ENCODE measurements at regions not wholly inside any gene's neighbourhood (a gene's known extent, or its start where the extent isn't known, plus 50 kb on each side); places are given as distances from the start of the nearest gene placed in this dataset.
"Not testable (repeated sequence)": the region's sequence is repeated elsewhere in the genome, so short reads cannot be mapped to it uniquely, and the experiment has no call there.

DNA sequence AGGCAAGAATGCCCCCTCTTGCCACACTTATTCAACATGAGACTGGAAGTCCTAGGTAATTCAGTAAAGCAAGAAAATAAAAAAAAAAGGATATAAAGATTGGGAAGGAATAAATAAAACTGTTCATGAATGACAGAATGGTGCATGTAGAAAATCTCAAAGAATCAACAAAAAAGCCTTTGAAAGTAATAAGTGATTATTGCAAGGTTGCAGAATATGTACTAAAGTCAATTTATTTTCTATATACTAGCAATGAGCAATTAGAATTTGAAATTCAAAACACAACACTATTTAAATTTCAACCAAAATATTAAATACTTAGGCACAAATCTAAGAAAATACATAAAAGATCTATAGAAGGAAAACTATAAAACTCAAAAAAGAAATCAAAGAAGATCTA lies 58.6 kb downstream of the MAGEA10 start:
- Mint-ChIP-seq H3K9me3 (peaks cover 0 to 2% (median under 1%) of the 10 kb centered on the region in 3 donors), H3K4me1 (no peaks in the 10 kb centered on the region), H3K36me3 (no peaks in the 10 kb centered on the region), H3K27me3 (no peaks in the 10 kb centered on the region), H3K27ac (no peak overlapping the region), H3K4me3 (no peak overlapping the region)

DNA sequence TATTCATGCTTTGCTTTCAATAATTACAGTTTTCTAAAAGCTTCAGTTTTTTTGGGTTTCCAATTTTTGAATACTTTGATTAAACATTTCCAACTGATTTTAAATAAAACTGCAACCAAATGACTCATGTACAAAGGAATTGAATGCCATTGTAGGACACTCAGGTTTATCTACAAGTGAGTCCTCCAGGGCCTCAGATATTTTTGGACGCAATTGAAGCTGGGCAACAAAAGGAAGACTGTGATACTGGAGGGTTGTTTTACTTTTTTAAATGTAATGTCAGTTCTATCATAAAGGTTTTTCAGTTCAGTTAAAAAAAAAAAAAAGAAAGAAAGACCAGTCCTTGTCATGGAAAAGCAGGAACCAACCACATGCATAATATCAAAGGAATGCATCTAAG lies 64.2 kb downstream of the MAGEA10 start:
- H3K9me3 Mint-ChIP-seq, result peaks cover 0 to 8% (median 0%) of the 10 kb centered on the region in 3 donors
- no peaks in the 10 kb centered on the region for H3K4me1 Mint-ChIP-seq
- H3K36me3 Mint-ChIP-seq, result no peaks in the 10 kb centered on the region
- H3K27me3 Mint-ChIP-seq, result no peaks in the 10 kb centered on the region
- no peak overlapping the region for H3K4me3 Mint-ChIP-seq
- no peak overlapping the region for H3K27ac Mint-ChIP-seq

DNA sequence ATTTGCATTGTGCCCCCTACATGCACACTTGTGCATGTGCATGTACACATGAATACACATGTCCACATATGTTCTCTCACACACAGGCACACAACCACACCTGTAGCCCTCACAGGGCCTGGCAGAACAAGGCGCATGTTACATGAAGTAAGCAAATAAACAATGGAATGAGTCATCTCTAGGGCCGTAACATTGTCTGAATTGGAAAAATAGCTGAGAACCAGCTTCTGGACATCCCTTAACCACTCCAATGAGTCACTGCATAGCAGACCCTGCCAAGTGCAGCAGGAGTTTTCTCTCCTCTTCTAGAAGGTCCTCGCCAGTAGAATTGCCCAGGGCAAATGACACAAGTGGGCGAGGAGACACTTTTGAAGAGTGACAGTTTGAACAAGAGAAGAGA lies 66.1 kb downstream of the MAGEA10 start:
- Mint-ChIP-seq H3K4me3 (no peak overlapping the region), H3K9me3 (peaks cover 0 to 8% (median 0%) of the 10 kb centered on the region in 3 donors), H3K27ac (no peak overlapping the region), H3K4me1 (no peaks in the 10 kb centered on the region), H3K36me3 (no peaks in the 10 kb centered on the region), H3K27me3 (no peaks in the 10 kb centered on the region)

DNA sequence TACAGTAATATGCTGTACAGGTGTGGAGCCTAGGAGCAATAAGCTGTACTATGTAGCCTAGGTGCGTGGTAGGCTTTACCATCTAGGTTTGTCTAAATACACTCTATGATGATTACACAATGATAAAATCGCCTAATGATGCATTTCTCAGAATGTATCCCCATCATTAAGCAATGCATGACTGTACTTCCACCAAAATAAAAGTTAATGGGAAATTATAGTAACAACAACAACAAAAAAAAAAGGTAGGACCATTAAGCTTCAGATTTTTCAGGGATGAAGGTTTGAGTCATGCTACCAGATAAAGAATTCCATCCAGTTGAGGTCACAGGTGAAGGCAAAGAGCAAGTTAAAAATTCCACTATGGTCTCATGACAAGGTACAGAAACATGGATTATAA lies 68.2 kb downstream of the MAGEA10 start:
- H3K36me3 Mint-ChIP-seq, result no peaks in the 10 kb centered on the region
- no peak overlapping the region for H3K4me3 Mint-ChIP-seq
- peaks cover 0 to 8% (median 0%) of the 10 kb centered on the region in 3 donors for H3K9me3 Mint-ChIP-seq
- H3K4me1 Mint-ChIP-seq, result no peaks in the 10 kb centered on the region
- no peak overlapping the region for H3K27ac Mint-ChIP-seq
- H3K27me3 Mint-ChIP-seq, result no peaks in the 10 kb centered on the region

DNA sequence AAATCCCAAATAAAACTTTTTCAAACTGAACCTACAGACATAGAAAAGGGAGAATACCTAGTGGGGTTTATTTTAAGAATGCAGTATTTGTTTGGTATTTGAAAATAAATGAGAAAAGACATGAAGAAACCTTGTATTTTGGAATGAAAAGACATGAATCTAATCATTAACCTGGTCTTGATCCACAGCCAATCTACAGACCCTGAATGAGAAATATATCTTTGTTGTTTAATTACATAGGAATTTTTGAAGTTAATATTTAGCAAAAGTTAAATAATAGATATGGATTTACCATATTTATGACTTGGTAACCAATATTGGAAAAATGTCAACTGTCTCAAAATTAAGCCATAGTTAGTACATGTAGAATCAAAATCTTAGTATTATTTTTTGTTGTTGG lies 76.8 kb downstream of the MAGEA10 start:
- Mint-ChIP-seq H3K4me3 (no peak overlapping the region), H3K27ac (no peak overlapping the region), H3K27me3 (no peaks in the 10 kb centered on the region), H3K4me1 (no peaks in the 10 kb centered on the region), H3K36me3 (no peaks in the 10 kb centered on the region), H3K9me3 (peaks cover 2 to 4% (median 4%) of the 10 kb centered on the region in 3 donors)

DNA sequence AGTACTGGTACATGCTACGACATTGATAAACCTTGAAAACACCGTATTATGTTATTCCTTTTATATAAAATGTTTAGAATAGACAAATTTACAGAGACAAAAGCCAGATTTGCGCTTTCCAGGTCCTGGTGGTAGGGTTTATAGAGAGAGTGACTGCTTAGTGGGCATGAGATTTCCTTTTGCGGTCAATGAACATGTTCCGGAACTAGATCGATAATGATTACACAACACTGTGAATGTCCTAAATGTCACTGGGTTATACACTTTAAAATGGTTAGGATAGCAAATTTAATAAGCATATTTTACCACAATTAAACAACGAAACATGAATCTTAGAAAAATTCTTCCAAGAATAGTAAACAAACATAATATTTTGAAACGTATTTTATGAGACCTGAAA lies 77.3 kb downstream of the MAGEA10 start:
- Mint-ChIP-seq H3K27ac (no peak overlapping the region), H3K36me3 (no peaks in the 10 kb centered on the region), H3K4me1 (no peaks in the 10 kb centered on the region), H3K27me3 (no peaks in the 10 kb centered on the region), H3K9me3 (peaks cover 2 to 4% (median 4%) of the 10 kb centered on the region in 3 donors), H3K4me3 (no peak overlapping the region)

DNA sequence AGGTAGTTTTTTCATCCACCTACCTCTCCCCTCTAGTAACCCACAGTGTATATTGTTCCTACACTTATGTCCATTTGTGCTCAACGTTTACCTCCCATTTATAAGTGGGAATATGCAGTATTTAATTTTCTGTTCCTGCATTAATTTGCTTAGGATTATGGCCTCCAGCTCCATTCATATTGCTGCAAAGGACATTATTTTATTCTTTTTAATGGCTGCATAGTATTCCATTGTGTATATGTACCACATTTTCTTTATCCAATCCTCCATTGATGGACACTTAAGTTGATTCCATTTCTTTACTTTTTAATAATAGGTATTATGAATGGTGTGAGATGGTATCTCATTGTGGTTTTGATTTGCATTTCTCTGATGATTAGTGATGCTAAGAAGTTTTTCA lies 76.1 kb upstream of the GABRE start:
- H3K4me3 Mint-ChIP-seq, H3K4me1 Mint-ChIP-seq, H3K36me3 Mint-ChIP-seq, H3K27me3 Mint-ChIP-seq, H3K27ac Mint-ChIP-seq, H3K9me3 Mint-ChIP-seq: not testable (repeated sequence)

DNA sequence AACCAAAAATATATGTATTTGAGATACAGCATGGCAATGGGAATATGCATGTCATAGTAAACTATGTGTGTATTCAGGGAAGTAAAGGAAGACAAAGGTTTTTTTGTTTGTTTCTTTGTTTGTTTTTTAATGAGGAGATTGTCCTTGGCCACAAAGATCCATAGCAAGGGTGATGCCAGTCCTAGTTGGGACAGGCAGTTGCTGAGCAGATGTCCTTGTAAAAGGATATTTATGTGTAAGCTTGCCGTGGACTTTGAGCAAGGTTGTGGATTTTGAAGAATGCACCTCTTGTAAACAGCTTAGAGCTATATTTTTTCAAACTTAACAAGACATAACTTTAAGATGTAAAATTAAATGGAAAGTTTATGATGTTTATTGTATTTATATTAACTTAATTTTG lies 69.9 kb upstream of the GABRE start:
- H3K36me3 Mint-ChIP-seq, result no peaks in the 10 kb centered on the region
- H3K27ac Mint-ChIP-seq, result no peak overlapping the region

DNA sequence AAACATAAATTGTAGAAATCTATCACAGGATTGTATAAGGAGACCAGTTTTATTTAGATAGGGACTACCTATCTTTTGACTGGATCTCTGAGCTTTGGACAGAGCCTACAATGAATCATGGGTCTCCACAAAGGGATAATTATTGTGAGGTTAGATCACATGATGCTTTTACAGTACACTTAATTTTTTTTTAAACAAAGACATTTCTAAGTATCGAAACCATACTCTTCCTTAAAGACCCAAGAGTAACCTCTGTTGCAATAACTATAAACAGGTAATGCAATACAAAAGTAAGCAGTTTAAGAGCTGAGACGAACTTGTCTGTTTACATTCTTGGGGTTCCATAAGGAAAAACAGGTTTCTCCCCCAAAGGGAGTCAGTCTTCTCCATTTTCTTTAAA lies 64.3 kb upstream of the GABRE start:
- H3K9me3 Mint-ChIP-seq, result peaks cover 0 to 11% (median 3%) of the 10 kb centered on the region in 3 donors
- H3K4me1 Mint-ChIP-seq, result no peaks in the 10 kb centered on the region
- no peak overlapping the region for H3K27ac Mint-ChIP-seq
- no peaks in the 10 kb centered on the region for H3K36me3 Mint-ChIP-seq
- no peaks in the 10 kb centered on the region for H3K27me3 Mint-ChIP-seq
- H3K4me3 Mint-ChIP-seq, result no peak overlapping the region

More for the DNA sequence above, 69.9 kb upstream of the GABRE start:
- Mint-ChIP-seq H3K9me3 (peaks cover 0 to 11% (median 2%) of the 10 kb centered on the region in 3 donors), H3K4me3 (no peak overlapping the region), H3K27me3 (no peaks in the 10 kb centered on the region), H3K4me1 (no peaks in the 10 kb centered on the region)

DNA sequence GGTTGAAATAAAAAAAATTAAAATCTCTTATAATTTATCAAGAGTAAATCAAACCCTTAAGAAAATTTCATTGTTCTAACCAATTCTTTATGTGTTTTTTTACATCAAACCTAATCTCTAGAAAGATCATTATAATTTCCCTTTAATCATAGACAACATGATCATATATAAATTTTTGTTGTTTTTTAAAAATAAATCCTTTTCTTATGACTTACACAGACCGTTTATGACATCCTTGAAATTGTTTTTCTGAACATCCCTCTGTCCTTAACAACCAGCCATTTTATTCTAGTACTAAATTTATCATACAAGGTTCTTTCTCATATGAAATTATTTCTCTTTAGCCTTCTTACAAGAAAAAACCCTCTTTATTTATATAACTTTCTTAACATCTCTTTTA lies 62.7 kb upstream of the GABRE start:
- no peak overlapping the region for H3K27ac Mint-ChIP-seq
- no peaks in the 10 kb centered on the region for H3K27me3 Mint-ChIP-seq
- no peak overlapping the region for H3K4me3 Mint-ChIP-seq
- H3K36me3 Mint-ChIP-seq, result no peaks in the 10 kb centered on the region
- peaks cover 0 to 11% (median 1%) of the 10 kb centered on the region in 3 donors for H3K9me3 Mint-ChIP-seq
- no peaks in the 10 kb centered on the region for H3K4me1 Mint-ChIP-seq

DNA sequence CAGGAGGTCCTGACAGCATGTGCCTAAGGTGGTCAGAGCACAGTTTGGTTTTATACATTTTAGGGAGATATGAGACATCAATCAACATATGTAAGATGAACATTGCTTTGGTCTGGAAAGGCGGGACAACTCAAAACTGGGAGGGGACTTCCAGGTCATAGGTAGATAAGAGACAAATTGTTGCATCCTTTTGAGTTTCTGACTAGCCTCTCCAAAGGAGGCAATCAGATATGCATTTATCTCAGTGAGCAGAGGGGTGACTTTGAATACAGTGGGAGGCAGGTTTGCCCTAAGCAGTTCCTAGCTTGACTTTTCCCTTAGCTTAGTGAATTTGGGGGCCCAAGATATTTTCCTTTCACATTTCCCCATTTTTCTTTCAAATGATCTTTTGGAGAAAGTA lies 56.9 kb upstream of the GABRE start:
- H3K27ac Mint-ChIP-seq, H3K36me3 Mint-ChIP-seq, H3K9me3 Mint-ChIP-seq, H3K4me3 Mint-ChIP-seq, H3K27me3 Mint-ChIP-seq, H3K4me1 Mint-ChIP-seq: not testable (repeated sequence)

DNA sequence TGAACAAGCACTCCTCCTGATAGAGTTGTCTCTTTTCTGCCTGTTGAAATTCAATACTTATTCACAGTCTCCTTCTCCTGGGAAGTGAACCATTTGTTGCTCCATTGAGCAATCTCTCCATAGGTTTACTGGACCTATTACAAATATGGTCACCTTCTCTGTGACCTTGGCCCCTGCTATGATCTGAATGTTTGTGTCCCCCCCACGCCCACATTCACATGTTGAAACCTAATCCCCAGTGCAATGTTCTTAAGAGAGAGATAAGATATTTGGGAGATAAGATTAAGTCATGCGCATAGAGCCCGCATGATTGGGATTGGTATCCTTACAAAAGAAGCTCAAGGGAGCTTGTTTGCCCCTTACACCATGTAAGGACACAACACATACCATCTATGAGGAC lies 54.1 kb upstream of the GABRE start:
- Mint-ChIP-seq H3K27me3 (no peaks in the 10 kb centered on the region), H3K4me1 (no peaks in the 10 kb centered on the region), H3K4me3 (no peak overlapping the region), H3K9me3 (peaks cover 0 to 9% (median 7%) of the 10 kb centered on the region in 3 donors), H3K36me3 (no peaks in the 10 kb centered on the region), H3K27ac (peak overlapping the region in 1 of 3 donors; percentile 82)

DNA sequence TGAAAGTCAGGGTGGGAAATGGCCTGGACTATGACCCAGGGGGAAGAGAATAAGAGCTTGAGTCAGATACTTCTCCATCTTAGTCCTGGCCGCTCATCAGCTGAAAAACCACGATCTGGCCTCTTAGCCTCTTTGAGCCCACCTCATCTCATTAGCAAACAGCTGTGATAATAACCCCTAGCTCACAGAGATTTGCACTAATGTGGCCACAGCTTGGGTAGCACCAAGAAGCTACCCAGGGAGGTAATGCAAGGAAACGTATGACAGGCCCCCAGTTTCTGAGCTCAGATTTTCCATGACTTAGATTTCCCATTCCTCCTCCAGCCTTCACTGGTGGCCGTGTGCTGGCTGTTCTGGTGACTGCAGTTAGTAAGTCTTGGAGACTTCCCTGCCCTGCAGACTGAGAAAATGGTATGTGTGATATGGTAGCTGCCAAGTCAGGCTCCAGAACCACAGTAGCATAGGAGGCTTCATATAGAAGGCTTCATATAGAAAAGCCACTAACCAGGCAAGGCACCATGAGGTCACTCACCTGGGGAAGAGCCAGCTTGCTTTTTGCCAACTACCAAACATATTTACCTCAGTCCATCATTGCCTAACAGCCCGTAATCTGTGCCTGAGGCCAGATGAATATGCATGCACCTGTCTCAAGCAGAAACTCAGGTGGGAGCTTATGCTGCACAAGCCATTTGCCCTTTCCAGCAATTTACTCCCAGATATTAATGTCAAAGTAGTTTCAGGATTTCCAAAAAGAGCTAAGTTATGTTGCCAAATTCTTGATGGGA lies 51.4 kb upstream of the GABRE start:
- no peaks in the 10 kb centered on the region for H3K36me3 Mint-ChIP-seq
- no peaks in the 10 kb centered on the region for H3K27me3 Mint-ChIP-seq
- no peak overlapping the region for H3K4me3 Mint-ChIP-seq
- no peak overlapping the region for H3K27ac Mint-ChIP-seq
- H3K4me1 Mint-ChIP-seq, result no peaks in the 10 kb centered on the region
- H3K9me3 Mint-ChIP-seq, result peaks cover 0 to 7% (median 2%) of the 10 kb centered on the region in 3 donors

DNA sequence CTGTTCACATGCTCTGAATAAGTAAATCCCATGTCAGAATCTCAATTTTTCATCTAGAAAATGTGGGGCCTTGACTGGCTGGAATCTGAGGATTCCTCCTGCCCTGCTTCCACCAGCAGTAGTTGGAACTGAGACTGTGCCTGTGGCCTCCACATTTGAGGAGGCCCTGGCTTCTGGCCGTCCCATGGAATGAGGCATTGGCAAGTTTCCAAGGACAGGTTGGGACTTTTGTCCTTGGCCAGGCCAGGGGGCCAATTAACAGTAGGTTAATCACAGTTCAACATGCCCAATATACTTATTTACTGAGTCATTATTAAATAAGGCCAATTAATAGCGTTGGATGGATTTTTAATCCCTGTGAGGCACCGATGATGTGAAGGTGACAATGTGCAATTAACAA lies 50.2 kb upstream of the GABRE start:
- H3K4me3 Mint-ChIP-seq, result no peak overlapping the region
- no peaks in the 10 kb centered on the region for H3K36me3 Mint-ChIP-seq
- H3K27me3 Mint-ChIP-seq, result no peaks in the 10 kb centered on the region
- H3K27ac Mint-ChIP-seq, result no peak overlapping the region
- H3K4me1 Mint-ChIP-seq, result no peaks in the 10 kb centered on the region
- peaks cover 0 to 6% (median 2%) of the 10 kb centered on the region in 3 donors for H3K9me3 Mint-ChIP-seq
